SK-N-MC (cell line): ENCODE measurements at regions not wholly inside any gene's neighbourhood (a gene's known extent, or its start where the extent isn't known, plus 50 kb on each side); places are given as distances from the start of the nearest gene placed in this dataset.
"Not testable (repeated sequence)": the region's sequence is repeated elsewhere in the genome, so short reads cannot be mapped to it uniquely, and the experiment has no call there.

Source experiments
- DNase-seq: peaks from one replicate; pipeline ENCODE4 v3.0.0-alpha.2; 2011; ENCODE audit warnings: low read depth, low spot score
- H3K27ac ChIP-seq: fragments of 200-600 bp; sonication (generic); 2 replicates; pipeline ENCODE4 v1.5.1; 2016; ENCODE audit warnings: mixed run types
- H3K36me3 ChIP-seq: fragments of 200-600 bp; sonication (generic); 2 replicates; pipeline ENCODE4 v1.6.1; 2017; ENCODE audit warnings: antibody characterized with exemption, low read length, mixed read lengths; ENCODE audit not compliant: insufficient read depth
- H3K4me3 ChIP-seq: fragments of 200-600 bp; sonication (generic); 2 replicates; pipeline ENCODE4 v1.5.1; 2016
- H3K9ac ChIP-seq: fragments of 200-600 bp; sonication (generic); 2 replicates; pipeline ENCODE4 v1.8.0; 2017; ENCODE audit warnings: mixed run types, mixed read lengths; ENCODE audit not compliant: insufficient read length
- H3K9me3 ChIP-seq: fragments of 200-600 bp; sonication (generic); 2 replicates; pipeline ENCODE4 v1.6.1; 2017; ENCODE audit warnings: low read depth, mild to moderate bottlenecking, antibody characterized with exemption, low read length, moderate library complexity, mixed read lengths
- EZH2 ChIP-seq: fragments of 200-600 bp; sonication (generic); IDR thresholded peaks from one replicate; pipeline ENCODE4 v1.6.1; 2017; ENCODE audit warnings: antibody characterized with exemption
- FOXP2 ChIP-seq: optimal IDR thresholded peaks from 2 replicates; pipeline ENCODE3; 2011; ENCODE audit warnings: mild to moderate bottlenecking, moderate library complexity; ENCODE audit not compliant: insufficient read depth; ENCODE audit errors: extremely low read length, control extremely low read depth
- POLR2AphosphoS5 ChIP-seq: IDR thresholded peaks from 2 replicates; pipeline ENCODE4 v1.6.1; 2012; ENCODE audit warnings: mild to moderate bottlenecking, low read depth, low read length, borderline replicate concordance

GRCh38 chr2:53212576-53212975 lies 555.0 kb upstream of the CHAC2 start:
- no peak overlapping the region for H3K4me3 ChIP-seq
- no peaks in the 10 kb centered on the region for H3K36me3 ChIP-seq
- H3K9ac ChIP-seq = no peak overlapping the region
- H3K9me3 ChIP-seq = no peaks in the 10 kb centered on the region
- DNase-seq = no peak
- H3K27ac ChIP-seq = no peak overlapping the region
- TF ChIP-seq EZH2 (no peak), POLR2AphosphoS5 (no peak), FOXP2 (no peak)

GRCh38 chr2:53211201-53211774 lies 556.3 kb upstream of the CHAC2 start:
- DNase-seq = no peak
- H3K27ac ChIP-seq = no peak overlapping the region
- H3K9ac ChIP-seq = no peak overlapping the region
- H3K9me3 ChIP-seq = no peaks in the 10 kb centered on the region
- no peak for TF ChIP-seq FOXP2
- TF ChIP-seq EZH2 = no peak
- no peak for TF ChIP-seq POLR2AphosphoS5
- H3K36me3 ChIP-seq = no peaks in the 10 kb centered on the region
- no peak overlapping the region for H3K4me3 ChIP-seq

- H3K9me3 ChIP-seq = no peaks in the 10 kb centered on the region
- H3K4me3 ChIP-seq = no peak overlapping the region
- no peak for DNase-seq
- no peak overlapping the region for H3K9ac ChIP-seq
- no peak overlapping the region for H3K27ac ChIP-seq
- no peaks in the 10 kb centered on the region for H3K36me3 ChIP-seq
- TF ChIP-seq FOXP2 (no peak), EZH2 (no peak), POLR2AphosphoS5 (no peak)
Measured at GRCh38 chr2:53210538-53210937, 557.1 kb upstream of the CHAC2 start.

GRCh38 chr2:53209679-53210458 lies 557.7 kb upstream of the CHAC2 start:
- Histone ChIP-seq H3K4me3 (no peak overlapping the region), H3K36me3 (no peaks in the 10 kb centered on the region), H3K9me3 (no peaks in the 10 kb centered on the region), H3K9ac (no peak overlapping the region), H3K27ac (no peak overlapping the region)
- no peak for TF ChIP-seq POLR2AphosphoS5
- no peak for TF ChIP-seq FOXP2
- no peak for TF ChIP-seq EZH2
- DNase-seq = no peak

GRCh38 chr2:53208815-53209214 lies 558.8 kb upstream of the CHAC2 start:
- Histone ChIP-seq H3K4me3 (no peak overlapping the region), H3K9ac (no peak overlapping the region), H3K36me3 (no peaks in the 10 kb centered on the region), H3K27ac (no peak overlapping the region), H3K9me3 (no peaks in the 10 kb centered on the region)
- no peak for TF ChIP-seq POLR2AphosphoS5
- TF ChIP-seq EZH2 = no peak
- no peak for TF ChIP-seq FOXP2
- DNase-seq = no peak

- DNase-seq, H3K9me3 ChIP-seq, H3K4me3 ChIP-seq, H3K9ac ChIP-seq, H3K36me3 ChIP-seq, H3K27ac ChIP-seq: not testable (repeated sequence)
Measured at GRCh38 chr2:53206226-53206625, 561.4 kb upstream of the CHAC2 start.

- no peak overlapping the region for H3K4me3 ChIP-seq
- H3K27ac ChIP-seq = no peak overlapping the region
- TF ChIP-seq FOXP2 (no peak), EZH2 (no peak), POLR2AphosphoS5 (no peak)
- no peaks in the 10 kb centered on the region for H3K9me3 ChIP-seq
- no peak for DNase-seq
- H3K36me3 ChIP-seq = no peaks in the 10 kb centered on the region
- H3K9ac ChIP-seq = no peak overlapping the region
Measured at GRCh38 chr2:53202063-53202462, 565.5 kb upstream of the CHAC2 start.

GRCh38 chr2:53200072-53200471 lies 567.5 kb upstream of the CHAC2 start:
- Histone ChIP-seq H3K9ac (no peak overlapping the region), H3K4me3 (no peak overlapping the region), H3K36me3 (no peaks in the 10 kb centered on the region), H3K9me3 (no peaks in the 10 kb centered on the region), H3K27ac (no peak overlapping the region)
- no peak for TF ChIP-seq POLR2AphosphoS5
- TF ChIP-seq FOXP2 = no peak
- no peak for TF ChIP-seq EZH2
- DNase-seq = no peak
